DND-41 (cell line): ENCODE measurements at regions not wholly inside any gene's neighbourhood (a gene's known extent, or its start where the extent isn't known, plus 50 kb on each side); places are given as distances from the start of the nearest gene placed in this dataset.

ENCODE experiments used
- CTCF ChIP-seq: IDR thresholded peaks from 2 replicates; pipeline ENCODE4 v1.5.1; 2012; ENCODE audit warnings: borderline replicate concordance, low read length, moderate library complexity, mild to moderate bottlenecking; ENCODE audit not compliant: poor library complexity, severe bottlenecking; ENCODE audit errors: extremely low read depth
- EZH2 ChIP-seq: IDR thresholded peaks from 3 replicates; pipeline ENCODE4 v1.6.1; 2012; ENCODE audit warnings: borderline replicate concordance, low read depth, mild to moderate bottlenecking, moderate library complexity, low read length, inconsistent platforms; ENCODE audit not compliant: severe bottlenecking

- no peak for TF ChIP-seq CTCF
- no peak for TF ChIP-seq EZH2
Measured at GRCh38 chr10:120282421-120282820, 174.6 kb upstream of the PLPP4 start.
